ENCODE measurements at regions not wholly inside any gene's neighbourhood (a gene's known extent, or its start where the extent isn't known, plus 50 kb on each side); places are given as distances from the start of the nearest gene placed in this dataset.

- TF ChIP-seq, protein P1, sequence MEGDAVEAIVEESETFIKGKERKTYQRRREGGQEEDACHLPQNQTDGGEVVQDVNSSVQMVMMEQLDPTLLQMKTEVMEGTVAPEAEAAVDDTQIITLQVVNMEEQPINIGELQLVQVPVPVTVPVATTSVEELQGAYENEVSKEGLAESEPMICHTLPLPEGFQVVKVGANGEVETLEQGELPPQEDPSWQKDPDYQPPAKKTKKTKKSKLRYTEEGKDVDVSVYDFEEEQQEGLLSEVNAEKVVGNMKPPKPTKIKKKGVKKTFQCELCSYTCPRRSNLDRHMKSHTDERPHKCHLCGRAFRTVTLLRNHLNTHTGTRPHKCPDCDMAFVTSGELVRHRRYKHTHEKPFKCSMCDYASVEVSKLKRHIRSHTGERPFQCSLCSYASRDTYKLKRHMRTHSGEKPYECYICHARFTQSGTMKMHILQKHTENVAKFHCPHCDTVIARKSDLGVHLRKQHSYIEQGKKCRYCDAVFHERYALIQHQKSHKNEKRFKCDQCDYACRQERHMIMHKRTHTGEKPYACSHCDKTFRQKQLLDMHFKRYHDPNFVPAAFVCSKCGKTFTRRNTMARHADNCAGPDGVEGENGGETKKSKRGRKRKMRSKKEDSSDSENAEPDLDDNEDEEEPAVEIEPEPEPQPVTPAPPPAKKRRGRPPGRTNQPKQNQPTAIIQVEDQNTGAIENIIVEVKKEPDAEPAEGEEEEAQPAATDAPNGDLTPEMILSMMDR (conservative IDR thresholded peaks at IDR 0.05), result no peak
- no peak for DNase-seq (ENCODE audit: extremely low spot score, unreplicated experiment)
- Mint-ChIP-seq H3K9me3 (peaks cover 8% of the 10 kb centered on the region), H3K36me3 (no peaks in the 10 kb centered on the region), H3K27me3 (peaks cover 6% of the 10 kb centered on the region), H3K4me1 (ENCODE audit: unreplicated experiment) (peaks cover 6% of the 10 kb centered on the region), H3K4me3 (no peak overlapping the region), H3K27ac (no peak overlapping the region)
Observed at GRCh38 chr3:61334783-61335182, 83.5 kb upstream of the FHIT start.

DNA sequence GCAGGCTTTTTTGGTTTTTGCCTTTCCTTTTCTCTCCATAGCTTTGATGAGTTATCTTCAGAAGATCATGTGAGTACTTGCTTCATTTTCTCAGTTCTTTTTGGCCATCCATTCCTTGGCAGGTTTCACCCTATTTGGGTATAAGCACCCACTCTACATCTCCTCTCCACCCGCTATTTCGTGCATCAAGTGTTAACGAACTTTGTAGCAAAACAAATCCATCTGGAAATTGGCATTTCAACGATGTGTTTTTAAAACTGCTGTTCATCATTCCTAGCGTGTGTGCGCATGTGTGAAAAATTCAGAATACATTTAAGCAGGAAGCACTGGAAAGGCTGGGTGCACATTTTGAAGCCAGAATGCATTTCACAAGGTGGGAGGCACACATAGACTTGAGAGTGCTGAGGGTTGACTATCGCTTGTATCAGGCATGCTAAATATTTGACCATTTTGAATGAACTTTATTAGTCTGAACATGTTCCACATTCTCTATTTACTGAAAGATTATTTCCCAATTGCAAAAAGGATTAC, 89.7 kb upstream of the FHIT start:
- no peak for DNase-seq (ENCODE audit: extremely low spot score, unreplicated experiment)
- H3K27ac Mint-ChIP-seq, result no peak overlapping the region
- TF ChIP-seq, protein P1 (conservative IDR thresholded peaks at IDR 0.05), result no peak
- H3K36me3 Mint-ChIP-seq, result no peaks in the 10 kb centered on the region
- no peaks in the 10 kb centered on the region for H3K4me1 Mint-ChIP-seq (ENCODE audit: unreplicated experiment)
- no peaks in the 10 kb centered on the region for H3K9me3 Mint-ChIP-seq
- H3K4me3 Mint-ChIP-seq, result no peak overlapping the region
- no peaks in the 10 kb centered on the region for H3K27me3 Mint-ChIP-seq

DNA sequence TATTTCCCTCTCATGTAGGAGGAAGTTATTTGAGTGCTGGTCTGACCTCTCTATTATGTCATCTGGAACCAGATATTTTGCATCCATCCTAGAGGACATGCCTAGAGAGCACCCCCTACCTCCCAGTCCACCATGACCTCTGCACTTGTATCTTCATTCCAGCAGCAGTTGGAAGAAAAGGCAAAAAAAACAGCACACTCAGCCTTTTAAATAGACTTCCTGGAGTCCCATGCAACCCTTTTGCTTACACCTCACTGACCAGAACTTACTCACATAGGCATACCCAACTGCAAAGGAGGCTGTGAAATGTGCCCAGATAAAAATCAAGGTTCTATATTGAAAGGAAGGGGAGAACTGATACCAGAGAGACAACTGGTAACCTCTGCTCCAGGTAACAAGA, 92.3 kb upstream of the FHIT start:
- no peak for DNase-seq (ENCODE audit: extremely low spot score, unreplicated experiment)
- Mint-ChIP-seq H3K9me3 (no peaks in the 10 kb centered on the region), H3K27ac (no peak overlapping the region)

GRCh38 chr3:61345020-61345419, 93.8 kb upstream of the FHIT start:
- TF ChIP-seq, protein P1 (conservative IDR thresholded peaks at IDR 0.05), result peak; percentile 19
- no peak overlapping the region for H3K4me3 Mint-ChIP-seq
- H3K27ac Mint-ChIP-seq, result no peak overlapping the region
- H3K27me3 Mint-ChIP-seq, result peaks cover 4% of the 10 kb centered on the region
- no peaks in the 10 kb centered on the region for H3K9me3 Mint-ChIP-seq
- no peaks in the 10 kb centered on the region for H3K36me3 Mint-ChIP-seq
- no peaks in the 10 kb centered on the region for H3K4me1 Mint-ChIP-seq (ENCODE audit: unreplicated experiment)
- DNase-seq (ENCODE audit: extremely low spot score, unreplicated experiment), result no peak

More for the DNA sequence above, 92.3 kb upstream of the FHIT start:
- TF ChIP-seq, protein P1 (conservative IDR thresholded peaks at IDR 0.05), result no peak
- Mint-ChIP-seq H3K27me3 (peaks cover 4% of the 10 kb centered on the region), H3K4me1 (ENCODE audit: unreplicated experiment) (no peaks in the 10 kb centered on the region), H3K36me3 (no peaks in the 10 kb centered on the region), H3K4me3 (no peak overlapping the region)

- Mint-ChIP-seq H3K27ac (no peak overlapping the region), H3K36me3 (no peaks in the 10 kb centered on the region), H3K27me3 (peaks cover 4% of the 10 kb centered on the region), H3K4me1 (ENCODE audit: unreplicated experiment) (no peaks in the 10 kb centered on the region), H3K4me3 (no peak overlapping the region), H3K9me3 (no peaks in the 10 kb centered on the region)
- no peak for DNase-seq (ENCODE audit: extremely low spot score, unreplicated experiment)
- TF ChIP-seq, protein P1 (conservative IDR thresholded peaks at IDR 0.05), result no peak
Observed at GRCh38 chr3:61347981-61348380, 96.7 kb upstream of the FHIT start.

DNA sequence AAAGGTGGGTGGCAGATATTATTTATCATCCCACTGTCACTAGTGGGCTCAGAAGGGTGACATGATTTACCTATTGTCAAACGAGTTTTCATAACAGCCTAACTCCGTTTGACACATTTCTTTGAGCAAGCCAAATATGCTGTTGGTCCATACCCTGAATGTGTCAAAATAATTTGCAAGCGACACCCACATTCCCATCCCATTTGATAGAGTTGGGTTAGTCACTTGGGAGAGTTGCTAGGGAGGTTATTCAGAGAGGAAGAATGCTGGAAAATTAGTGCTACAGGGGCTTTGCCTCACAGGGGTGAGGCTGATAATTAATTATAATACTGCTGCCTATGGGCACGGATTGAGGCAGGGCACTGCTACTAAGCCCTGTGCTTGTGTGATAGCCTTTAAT, 98.5 kb upstream of the FHIT start:
- no peak overlapping the region for H3K27ac Mint-ChIP-seq
- H3K36me3 Mint-ChIP-seq, result no peaks in the 10 kb centered on the region
- TF ChIP-seq, protein P1 (conservative IDR thresholded peaks at IDR 0.05), result no peak
- DNase-seq (ENCODE audit: extremely low spot score, unreplicated experiment), result no peak
- H3K9me3 Mint-ChIP-seq, result no peaks in the 10 kb centered on the region
- H3K27me3 Mint-ChIP-seq, result peaks cover 4% of the 10 kb centered on the region
- H3K4me1 Mint-ChIP-seq (ENCODE audit: unreplicated experiment), result no peaks in the 10 kb centered on the region
- H3K4me3 Mint-ChIP-seq, result no peak overlapping the region

Data from type B pancreatic cell (in vitro differentiated cells).